ENCODE measurements at regions not wholly inside any gene's neighbourhood (a gene's known extent, or its start where the extent isn't known, plus 50 kb on each side); places are given as distances from the start of the nearest gene placed in this dataset.

GRCh38 chr7:116425647-116426209 is 73.8 kb upstream of the CAV2 start:
- DNase-seq, result no peak

- DNase-seq, result no peak
Measured at GRCh38 chr7:116426428-116427156, 72.9 kb upstream of the CAV2 start.

- peak; percentile 6 for DNase-seq
Measured at GRCh38 chr7:116429986-116430619, 69.4 kb upstream of the CAV2 start.

- no peak for DNase-seq
Measured at GRCh38 chr7:116431787-116432526, 67.6 kb upstream of the CAV2 start.

GRCh38 chr7:116432527-116432916 is 67.0 kb upstream of the CAV2 start:
- DNase-seq, result no peak

- no peak for DNase-seq
Measured at GRCh38 chr7:116433246-116433645, 66.3 kb upstream of the CAV2 start.

GRCh38 chr7:116434820-116435341 is 64.7 kb upstream of the CAV2 start:
- DNase-seq, result no peak

- DNase-seq, result no peak
Measured at GRCh38 chr7:116436305-116436826, 63.2 kb upstream of the CAV2 start.

- peak; percentile 13 for DNase-seq
Measured at GRCh38 chr7:116438267-116438666, 61.3 kb upstream of the CAV2 start.

GRCh38 chr7:116439005-116439404 is 60.5 kb upstream of the CAV2 start:
- DNase-seq, result no peak

GRCh38 chr7:116439841-116440549 is 59.5 kb upstream of the CAV2 start:
- DNase-seq, result no peak

GRCh38 chr7:116441534-116441933 is 58.0 kb upstream of the CAV2 start:
- DNase-seq, result no peak

- DNase-seq, result no peak
Measured at GRCh38 chr7:116443101-116443523, 56.4 kb upstream of the CAV2 start.

- DNase-seq, result no peak
Measured at GRCh38 chr7:116443646-116444045, 55.9 kb upstream of the CAV2 start.

- no peak for DNase-seq
Measured at GRCh38 chr7:116445447-116446211, 53.9 kb upstream of the CAV2 start.

GRCh38 chr7:116446212-116446855 is 53.2 kb upstream of the CAV2 start:
- no peak for DNase-seq

- no peak for DNase-seq
Measured at GRCh38 chr7:116447436-116447835, 52.1 kb upstream of the CAV2 start.

- DNase-seq, result no peak
Measured at GRCh38 chr7:116447966-116448839, 51.3 kb upstream of the CAV2 start.

GRCh38 chr7:116449441-116449840 is 50.1 kb upstream of the CAV2 start:
- DNase-seq, result no peak
